ENCODE measurements at regions not wholly inside any gene's neighbourhood (a gene's known extent, or its start where the extent isn't known, plus 50 kb on each side); places are given as distances from the start of the nearest gene placed in this dataset.

DNA sequence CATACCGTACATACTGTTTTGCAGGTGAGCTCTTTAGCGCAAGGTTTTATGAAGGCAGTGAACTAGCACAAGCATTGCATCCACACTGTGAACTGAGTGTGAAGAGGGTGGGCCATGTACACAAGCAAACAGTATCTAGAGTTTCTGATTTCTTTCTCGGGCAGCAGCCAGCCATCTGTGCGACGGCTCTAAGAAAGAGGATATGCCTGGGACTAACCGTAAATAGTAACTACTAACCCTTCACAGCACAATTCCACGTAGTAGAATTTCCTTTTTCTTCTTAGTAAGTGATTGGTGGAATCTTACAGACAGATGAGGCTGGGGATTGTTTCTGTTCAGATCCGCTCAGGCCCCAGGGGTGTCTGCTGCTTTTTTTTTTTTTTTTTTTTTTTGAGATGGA is 89.0 kb downstream of the DRD1 start:
- no peak for TF ChIP-seq POLR2AphosphoS5 (IDR thresholded peaks at IDR 0.05; ENCODE audit: low read depth, low read length)
- TF ChIP-seq POLR2A (IDR thresholded peaks at IDR 0.05; ENCODE audit: low read depth, low read length): no peak
